ENCODE measurements at regions not wholly inside any gene's neighbourhood (a gene's known extent, or its start where the extent isn't known, plus 50 kb on each side); places are given as distances from the start of the nearest gene placed in this dataset.
A peak's percentile ranks its signal among the peaks of the same experiment; 100 is the strongest.

DNA sequence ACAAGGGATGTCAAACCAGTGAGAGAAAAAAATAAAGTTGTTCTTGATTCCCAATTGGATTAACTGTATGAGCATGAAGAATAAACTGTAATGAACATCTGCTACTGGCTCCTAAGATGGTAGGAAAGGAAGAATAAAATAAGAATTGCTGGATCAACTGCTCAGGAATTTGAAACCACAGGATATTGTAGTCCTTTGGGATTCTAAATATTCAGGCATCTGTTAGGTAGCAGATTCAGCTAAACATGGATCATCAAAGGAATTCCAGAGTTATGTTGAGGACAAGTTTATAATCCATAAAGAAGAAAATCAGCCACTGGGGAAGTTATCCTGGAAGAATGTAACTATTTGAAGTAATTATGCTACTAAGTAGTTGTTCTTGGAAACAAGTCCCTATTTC is 65.8 kb downstream of the ISL1 start:
- DNase-seq: no peak

DNA sequence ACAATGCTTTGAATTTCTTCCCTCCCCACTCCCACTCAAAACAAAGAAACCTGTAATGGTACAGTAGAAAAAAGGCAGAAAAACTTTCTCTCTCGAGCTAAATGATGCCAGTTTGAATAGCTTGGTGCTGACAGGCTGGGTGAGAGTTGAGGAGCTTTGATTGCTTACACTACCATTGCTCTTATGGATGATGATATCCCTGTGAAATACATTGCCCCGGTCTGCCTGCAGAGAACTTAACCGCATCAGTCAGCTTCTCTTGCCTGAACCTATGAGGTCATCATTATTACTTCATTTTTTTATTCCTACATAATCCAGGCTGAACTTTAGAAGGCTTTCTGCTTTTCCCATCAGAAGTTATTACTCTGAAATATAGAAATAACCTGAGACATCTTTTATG is 69.3 kb downstream of the ISL1 start:
- no peak for DNase-seq

DNA sequence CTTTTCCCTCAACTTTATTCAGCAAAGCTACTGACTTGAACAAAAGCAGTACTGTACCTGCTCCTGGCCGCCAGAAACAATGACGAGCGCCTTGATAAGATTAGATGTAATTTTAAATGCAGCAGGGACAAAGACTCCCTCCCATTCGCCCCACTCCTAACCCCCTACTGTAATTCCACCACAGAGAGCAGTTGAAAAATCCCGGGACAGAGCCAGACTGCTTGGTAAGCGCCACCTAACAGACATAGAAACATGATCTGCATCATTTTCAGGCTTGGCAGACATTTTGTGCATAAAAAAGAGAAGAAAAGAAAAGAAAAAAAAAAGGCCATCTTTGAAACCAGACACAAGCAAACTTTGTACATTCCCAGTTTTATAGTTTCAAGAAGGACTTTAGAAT is 81.9 kb downstream of the ISL1 start:
- peak; percentile 29 for DNase-seq

DNA sequence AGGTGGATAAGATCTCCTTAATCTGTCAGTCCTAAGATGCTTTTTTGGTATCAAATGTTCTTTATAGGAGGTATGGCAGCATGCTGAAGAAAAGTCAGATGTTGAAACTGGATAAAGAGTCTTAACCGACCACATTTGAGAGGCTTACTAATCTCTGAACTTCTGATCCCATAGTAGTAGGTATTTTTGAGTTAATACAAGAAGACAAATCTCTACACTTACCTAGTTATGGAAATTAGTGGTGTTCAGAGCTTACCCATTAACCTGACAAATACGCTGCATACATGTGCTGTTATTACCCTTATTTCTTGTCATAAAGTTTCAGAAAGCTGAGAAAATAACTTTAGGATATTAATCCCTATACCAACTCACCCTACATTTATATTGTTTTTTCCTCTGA is 83.0 kb downstream of the ISL1 start:
- DNase-seq: no peak

DNA sequence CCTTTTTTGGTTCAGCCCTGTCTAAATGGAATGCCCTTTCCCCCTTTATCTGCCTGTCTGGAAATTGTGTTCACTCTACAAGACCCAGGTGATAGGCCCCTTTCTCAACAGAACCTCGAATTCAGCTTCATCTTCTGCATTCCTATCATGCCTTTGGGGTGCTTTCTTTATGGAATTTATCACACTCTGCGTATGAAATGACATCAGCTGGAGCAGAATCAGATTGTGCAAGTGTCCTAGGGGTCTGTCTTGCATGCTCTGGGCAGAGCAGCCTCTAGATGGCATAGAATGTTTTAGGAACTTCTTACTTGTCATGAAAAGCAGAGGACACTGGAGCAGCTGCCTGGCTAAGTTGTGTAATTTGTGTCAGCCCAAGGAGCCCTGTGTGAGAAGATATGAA is 84.9 kb downstream of the ISL1 start:
- DNase-seq: no peak

DNA sequence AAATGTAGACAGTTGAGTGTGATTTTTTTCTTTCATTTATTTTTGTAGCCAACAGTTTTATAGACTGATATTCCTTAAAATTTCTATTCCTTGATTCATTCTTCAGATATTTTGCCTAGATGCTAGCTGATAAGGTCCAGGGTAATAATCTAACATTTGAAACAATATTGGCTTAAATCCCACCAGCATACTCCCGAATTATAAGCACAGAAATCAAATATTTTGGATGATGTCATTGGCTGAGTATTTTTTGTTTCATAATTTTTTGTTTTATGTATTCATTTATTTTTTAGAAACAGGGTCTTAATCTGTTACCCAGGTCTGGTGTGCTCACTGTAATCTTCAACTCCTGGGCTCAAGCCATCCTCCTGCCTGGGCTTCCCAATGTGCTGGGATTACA is 88.4 kb downstream of the ISL1 start:
- no peak for DNase-seq

DNA sequence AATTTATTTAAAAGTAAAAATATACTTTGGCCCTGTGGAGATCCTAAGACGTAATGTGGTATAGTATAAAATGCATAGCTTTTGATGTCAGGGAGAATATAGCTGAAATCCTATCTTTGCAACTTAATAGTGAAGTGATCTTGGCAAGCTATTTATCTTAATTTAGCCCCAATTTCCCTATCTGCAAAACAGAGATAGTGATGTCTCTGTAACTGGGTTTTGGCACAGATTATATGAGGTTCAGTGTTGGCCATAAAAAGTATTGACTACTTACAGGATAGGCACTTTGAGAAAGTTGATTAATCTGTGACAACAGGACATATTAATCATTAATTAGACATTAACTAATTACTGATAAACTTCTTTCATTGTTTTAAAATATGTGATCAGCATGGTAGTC is 89.2 kb downstream of the ISL1 start:
- no peak for DNase-seq

DNA sequence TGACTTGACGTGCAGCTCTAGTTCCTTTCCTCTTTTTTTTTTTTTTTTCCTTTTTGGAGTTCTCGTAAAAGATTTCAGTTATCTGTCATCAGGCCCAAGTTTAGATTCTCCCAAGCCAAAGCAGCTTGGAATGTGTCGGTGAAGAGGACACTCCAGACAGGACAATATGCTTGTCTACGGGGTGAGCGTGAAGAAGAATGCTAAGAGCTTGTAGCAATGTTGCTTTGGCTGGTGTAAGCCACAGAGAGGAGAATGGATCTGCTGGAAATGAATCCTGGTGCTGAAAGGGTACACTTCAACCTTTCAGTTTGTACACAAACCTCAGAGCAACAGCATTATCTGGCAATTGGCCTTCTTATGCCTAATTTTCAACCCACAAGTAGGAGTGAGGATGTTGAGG is 92.4 kb downstream of the ISL1 start:
- DNase-seq: no peak

DNA sequence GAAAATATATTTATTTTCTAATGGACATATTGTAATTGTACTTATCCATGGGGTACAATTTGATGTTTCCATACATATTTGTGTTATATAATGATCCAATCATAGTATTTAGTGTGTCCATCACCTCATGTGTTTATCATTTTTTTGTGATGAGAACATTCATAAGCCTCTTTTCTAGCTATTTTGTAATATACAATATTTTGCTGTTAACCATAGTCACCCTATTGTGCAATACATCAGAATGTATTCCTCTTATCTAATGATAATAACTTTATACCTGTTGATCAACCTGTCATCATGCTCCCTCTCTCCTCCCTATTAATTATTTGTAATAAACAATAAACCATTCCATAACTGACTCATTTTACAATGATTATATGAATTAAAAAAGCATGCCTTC is 93.2 kb downstream of the ISL1 start:
- no peak for DNase-seq

DNA sequence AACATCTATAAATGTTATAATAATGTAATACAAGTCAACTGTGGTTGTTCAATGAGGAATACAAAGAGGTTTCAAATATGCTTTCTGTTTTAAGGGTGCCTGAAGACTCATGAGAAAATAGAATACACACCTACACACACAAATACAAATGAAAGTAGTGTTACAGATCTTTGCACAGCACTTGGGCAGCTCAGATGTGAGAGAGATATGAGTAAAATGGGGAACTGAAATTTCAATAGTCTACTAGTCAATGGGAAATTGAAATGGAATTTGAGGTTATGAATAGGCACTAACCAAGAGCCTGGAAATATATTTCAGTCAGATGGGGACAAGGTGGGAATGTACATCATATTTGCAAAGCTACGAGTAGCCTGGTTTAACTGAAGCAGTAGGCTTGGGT is 96.6 kb downstream of the ISL1 start:
- no peak for DNase-seq

DNA sequence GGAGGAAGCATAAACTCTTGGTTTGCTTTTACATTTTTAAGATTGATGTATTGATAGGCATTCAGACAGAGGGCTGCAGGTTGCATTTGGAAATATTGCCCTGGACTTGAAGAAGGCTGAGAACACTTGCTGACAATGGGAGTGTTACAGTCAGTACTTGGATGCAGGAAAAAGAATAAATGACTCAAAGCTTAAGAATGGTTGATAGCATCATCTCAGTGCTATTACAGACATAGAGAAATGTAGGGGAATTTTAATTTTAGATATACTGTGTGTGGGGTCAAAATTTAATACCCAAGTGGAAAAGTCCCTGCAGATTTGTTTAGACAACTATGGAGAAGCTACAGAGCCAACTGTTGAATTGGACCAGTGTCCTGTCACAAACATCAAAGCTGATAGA is 101.1 kb downstream of the ISL1 start:
- DNase-seq: no peak

DNA sequence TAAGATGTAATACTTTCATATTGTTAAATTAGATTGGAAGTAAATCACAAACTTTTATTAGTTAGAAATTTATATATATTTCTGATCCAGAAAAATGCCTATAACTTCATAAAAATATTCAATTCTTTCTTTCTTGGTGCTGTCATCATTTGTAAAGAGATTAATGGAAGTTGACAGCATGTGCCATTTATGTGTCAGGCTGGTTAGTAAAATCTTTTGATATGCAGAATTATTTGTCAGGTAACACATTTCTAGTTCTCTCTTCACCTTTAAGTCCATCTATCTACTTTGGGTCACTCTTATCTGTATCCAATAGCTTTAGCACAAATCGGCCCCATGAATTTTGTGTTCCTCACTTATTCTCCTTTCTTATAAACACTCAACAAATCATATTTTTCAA is 102.9 kb downstream of the ISL1 start:
- DNase-seq: no peak

DNA sequence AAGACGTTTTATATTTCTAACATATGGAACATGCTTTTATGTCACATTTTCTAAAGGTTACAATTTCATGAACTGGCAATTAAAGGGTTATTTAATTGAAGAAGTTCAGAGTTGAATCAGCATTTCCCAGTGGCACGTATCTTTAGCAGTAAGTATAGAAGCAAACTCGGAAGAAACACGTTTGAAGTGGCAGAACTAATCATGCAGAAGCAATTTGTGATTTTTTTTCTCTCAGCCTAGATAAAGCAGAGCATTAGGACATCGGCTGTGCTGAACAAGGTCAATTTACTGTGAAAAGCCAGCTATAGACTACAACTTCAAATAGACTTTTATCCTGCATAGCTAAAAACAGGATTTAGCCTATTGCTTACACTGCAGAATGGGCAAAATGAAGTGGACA is 104.7 kb downstream of the ISL1 start:
- DNase-seq: no peak

DNA sequence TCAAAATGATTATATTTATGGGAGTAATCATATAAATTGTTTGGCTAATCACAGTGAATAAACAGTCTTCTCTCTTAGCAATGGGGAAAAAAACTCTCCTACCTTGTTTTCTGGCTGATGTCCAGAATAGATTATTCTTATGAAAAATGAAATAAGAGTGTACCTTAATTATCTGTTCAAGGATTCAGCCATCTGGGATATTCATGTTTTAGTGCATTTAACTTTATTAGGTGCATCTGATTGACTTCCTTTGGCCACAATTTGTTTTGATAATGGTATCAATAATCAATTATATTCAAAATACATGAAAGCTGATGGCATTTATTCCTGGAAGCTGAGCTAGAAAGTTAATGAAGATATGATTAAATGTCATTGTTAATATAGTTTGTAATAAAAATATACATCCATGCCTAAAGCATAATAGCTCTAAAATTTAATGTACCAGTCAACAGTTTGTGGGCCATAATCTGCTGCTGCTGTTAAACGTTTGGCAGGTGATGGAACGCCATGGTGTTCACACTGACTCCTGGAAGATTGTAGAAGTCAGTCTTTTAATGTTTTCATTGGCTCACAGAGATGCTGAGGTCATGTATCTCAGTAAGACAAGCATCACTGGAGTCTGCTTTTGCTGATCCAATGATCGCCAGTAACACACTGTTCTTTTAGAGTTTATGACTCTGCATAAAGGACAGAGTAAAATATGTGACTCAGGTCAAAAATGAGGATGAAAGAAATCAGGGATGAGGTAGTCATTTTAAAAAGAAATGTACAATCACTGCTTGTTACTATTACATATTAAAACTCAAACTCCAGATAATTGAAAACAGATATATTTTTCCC is 105.8 kb downstream of the ISL1 start:
- no peak for DNase-seq

DNA sequence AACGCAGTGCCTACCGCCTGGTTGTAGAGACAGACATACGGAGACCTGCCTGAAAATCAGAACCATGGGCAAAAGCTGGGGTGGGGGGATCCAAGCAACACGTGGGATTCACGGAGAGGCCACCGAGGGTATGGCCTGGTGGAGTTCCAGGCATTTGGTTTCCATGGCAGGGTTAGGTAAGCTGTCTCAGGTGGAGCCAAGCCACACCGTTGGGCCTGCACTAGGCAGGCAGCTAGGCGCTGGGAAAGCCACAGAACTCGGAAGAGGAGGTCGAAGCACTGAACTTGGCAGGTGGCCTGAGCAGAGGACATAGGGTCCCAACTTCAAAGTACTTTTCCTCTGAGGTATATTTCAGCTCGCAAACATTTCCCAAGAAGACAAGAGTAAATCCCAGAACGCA is 111.6 kb downstream of the ISL1 start:
- no peak for DNase-seq

DNA sequence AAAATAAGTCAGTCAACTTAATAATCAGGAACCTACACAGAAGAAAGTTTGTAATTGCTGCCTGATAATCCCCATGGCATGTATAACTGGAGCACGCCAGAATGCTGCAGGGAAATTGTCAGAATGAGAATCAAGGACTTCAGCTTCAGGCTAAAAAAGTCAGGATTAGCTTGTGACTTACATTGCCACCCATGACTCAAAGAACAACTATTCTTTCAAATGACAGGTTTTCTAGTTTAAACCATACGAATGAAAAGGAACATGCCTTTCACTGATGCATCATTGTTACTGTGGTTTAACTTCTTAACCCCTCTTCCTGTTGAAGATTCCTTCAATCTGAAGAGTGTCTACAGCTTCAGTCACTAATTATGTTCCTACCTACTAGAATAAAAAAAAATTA is 112.4 kb downstream of the ISL1 start:
- DNase-seq: no peak

DNA sequence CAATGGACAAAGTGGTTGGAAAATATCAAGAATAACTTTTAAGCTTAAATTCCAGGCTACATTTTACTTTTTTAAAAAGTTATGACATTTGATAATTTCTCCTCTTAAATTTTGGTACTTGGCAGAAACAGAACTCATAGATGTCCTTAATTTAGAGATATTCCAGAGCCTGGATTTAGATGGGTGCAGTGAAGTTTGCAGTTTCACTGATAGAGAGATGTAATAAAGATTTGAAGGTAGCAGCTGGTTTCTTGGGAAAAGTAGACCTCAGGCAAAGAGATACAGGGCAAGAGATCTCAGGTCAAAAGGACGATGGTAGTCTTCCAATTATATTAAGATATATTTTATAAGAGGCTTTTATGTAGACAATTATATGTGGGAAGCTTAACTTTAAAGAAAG is 134.6 kb downstream of the ISL1 start:
- no peak for DNase-seq

DNA sequence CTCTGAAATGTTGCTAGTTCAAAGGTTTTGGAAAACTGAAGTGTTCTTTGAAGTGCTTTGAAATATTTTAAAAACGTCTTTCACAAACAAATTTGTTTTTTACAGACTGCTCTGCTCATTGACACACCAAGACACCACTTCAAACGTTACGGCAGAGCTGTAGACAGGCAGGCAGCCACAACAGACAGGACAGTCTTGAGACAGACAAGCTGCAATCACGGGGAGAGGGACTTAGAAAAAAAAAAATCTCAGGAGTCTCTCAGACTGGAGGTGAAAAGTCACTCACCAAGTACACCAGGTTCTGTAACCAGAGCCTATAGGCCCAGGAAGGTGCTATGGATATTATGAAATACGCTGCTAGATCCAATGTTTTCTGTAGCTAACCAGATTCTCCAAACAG is 135.4 kb downstream of the ISL1 start:
- no peak for DNase-seq

DNA sequence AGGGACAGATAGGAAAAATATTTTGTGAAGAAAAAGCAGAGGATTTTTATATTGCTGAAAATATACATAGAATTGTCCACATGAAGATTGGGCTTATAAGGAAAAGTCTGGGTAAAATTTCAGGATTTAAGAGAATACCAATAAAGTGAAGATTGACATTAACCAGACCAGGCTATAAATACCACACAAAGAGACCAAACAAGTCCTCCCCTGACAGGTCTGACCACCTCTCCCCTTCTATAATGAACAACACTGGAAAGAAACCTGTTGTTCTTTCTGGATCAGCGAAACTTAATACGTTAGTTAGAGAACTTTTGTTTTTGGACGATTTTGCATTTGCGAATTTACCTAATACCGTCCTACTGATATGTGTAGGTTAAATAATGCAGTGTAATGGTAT is 138.3 kb downstream of the ISL1 start:
- no peak for DNase-seq

DNA sequence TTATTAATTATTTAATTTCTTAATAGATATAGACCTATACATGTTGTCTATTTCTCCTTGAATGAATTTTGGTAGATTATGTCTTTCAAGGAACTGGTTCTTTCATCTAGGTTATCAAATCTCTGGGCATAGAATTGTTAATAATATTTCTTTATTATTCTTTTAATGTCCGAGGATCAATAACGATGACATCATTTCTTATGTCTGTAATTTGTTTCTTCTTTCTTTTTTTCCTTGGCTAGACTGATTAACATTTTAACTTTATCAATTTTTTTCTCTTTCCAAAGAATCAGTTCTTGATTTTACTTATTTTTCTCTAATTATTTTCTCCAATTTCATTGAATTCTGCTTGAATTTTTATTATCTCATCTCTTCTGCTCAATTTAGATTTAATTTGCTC is 156.0 kb downstream of the ISL1 start:
- no peak for DNase-seq

DNA sequence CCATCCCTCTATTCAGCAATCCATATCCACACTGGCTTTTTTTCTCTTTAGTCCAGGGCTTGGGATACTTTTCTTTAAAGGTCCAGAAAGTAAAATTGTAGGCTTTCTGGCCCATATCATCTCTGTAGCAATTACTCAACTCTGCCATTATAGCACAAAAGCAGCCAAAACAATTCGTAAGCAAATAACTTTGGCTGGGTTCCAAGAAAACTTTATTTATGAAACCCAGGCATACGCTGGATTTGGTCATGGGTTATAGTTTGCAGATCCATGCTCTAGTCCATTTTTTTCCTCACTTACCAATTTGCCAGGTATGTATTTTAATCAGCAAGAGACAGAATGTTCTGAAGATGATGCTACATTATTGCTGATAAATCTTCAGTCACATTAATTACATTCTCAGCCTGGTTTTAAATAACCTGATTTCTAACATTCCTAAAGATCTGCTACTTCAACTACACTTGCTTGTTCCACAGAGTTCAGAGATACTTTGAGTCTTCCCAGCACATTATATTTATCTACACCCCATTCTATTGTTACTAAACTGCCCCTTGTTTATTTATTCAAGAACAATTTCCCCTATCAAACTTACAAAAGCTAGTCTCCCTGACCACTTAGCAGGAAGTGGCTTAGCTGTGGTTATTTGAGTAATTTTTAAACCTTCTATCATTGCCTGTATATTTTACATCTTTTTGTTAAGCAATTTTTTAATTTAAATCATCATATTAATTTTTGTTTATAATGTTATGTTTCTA is 161.0 kb downstream of the ISL1 start:
- DNase-seq: no peak

DNA sequence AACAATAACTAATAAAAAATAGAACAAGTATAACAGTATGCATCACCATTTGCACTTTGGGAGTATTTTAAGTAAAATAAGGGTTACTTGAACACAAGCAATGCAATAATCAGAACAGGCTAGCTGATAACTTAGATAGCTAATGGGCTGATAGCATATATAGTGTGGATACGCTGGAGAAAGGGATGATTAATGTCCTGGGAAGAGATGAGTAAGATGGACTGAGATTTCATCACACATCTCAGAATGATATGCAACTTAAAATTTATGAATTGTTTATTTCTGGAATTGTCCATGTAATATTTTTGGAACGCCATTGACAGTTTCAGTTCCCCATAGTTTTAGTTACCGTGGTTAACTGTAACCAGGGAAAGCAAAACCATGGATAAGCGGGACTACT is 173.6 kb downstream of the ISL1 start:
- DNase-seq: no peak

DNA sequence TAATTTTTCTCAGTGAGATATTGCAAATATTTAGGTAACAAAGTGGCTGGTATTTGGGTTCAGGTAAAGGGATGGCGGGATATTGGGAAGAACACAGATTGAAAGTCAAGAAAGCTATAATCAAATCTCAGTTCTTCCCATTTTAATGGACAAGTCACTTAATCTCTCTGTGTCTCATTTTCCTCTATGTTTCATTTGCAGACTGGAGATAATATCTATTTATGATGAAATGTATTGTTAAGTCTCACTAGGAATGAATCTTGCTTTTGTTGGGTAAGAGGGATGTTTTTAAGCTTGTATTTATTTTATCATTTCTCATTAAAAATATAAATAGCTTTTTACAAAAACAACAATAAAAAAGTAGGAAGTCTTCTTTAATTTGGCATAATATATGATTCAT is 175.4 kb downstream of the ISL1 start:
- no peak for DNase-seq

DNA sequence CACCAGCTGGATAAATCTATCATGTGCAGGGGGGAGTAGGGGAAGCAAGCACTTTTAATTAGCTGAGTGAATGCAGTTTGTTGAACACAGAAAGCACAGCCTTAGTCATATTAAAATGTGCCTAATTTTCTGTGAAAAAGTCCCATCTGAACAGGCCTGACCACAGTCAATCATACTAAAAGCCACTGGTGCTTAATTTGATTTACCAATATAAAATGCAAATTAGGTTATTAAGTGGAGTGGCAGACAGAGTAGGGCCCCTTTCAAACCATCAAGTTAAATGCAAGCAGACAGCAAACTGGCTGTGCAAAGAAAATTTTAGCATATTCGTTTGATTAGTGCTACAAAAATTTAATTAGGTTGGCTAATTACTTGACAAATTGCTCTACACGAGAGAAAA is 176.1 kb downstream of the ISL1 start:
- DNase-seq: no peak
